RWPE2 (cell line): ENCODE measurements at regions not wholly inside any gene's neighbourhood (a gene's known extent, or its start where the extent isn't known, plus 50 kb on each side); places are given as distances from the start of the nearest gene placed in this dataset.
"Not testable (repeated sequence)": the region's sequence is repeated elsewhere in the genome, so short reads cannot be mapped to it uniquely, and the experiment has no call there.

Experiments
- ATAC-seq: fragments of 200-7000 bp; cut with Tn5 transposase; 3 replicates; pipeline ENCODE4 v1.9.1; 2021; ENCODE audit warnings: low read depth
- DNase-seq: peaks from one replicate; pipeline ENCODE4 v3.0.0-alpha.2; 2020; ENCODE audit warnings: low spot score
- H3K27ac ChIP-seq: fragments of 450-650 bp; 2 replicates; pipeline ENCODE4 v1.5.1; 2017; ENCODE audit warnings: mild to moderate bottlenecking; ENCODE audit not compliant: poor library complexity, severe bottlenecking
- H3K27me3 ChIP-seq: fragments of 250-450 bp; sonication (Bioruptor Pico); 2 replicates; pipeline ENCODE4 v1.5.1; 2021; ENCODE audit warnings: mild to moderate bottlenecking, moderate library complexity; ENCODE audit not compliant: insufficient read depth, poor library complexity, severe bottlenecking
- H3K36me3 ChIP-seq: fragments of 250-450 bp; sonication (Bioruptor Pico); 2 replicates; pipeline ENCODE4 v1.5.1; 2020; ENCODE audit warnings: low read depth, mild to moderate bottlenecking, moderate library complexity
- H3K4me1 ChIP-seq: fragments of 250-450 bp; sonication (Bioruptor Pico); 2 replicates; pipeline ENCODE4 v1.5.1; 2021; ENCODE audit warnings: mild to moderate bottlenecking, moderate library complexity; ENCODE audit not compliant: insufficient read depth, poor library complexity, severe bottlenecking
- H3K4me3 ChIP-seq: fragments of 250-450 bp; sonication (Bioruptor Pico); 2 replicates; pipeline ENCODE4 v1.5.1; 2021; ENCODE audit warnings: mild to moderate bottlenecking, moderate library complexity; ENCODE audit not compliant: severe bottlenecking
- H3K9me3 ChIP-seq: fragments of 250-450 bp; sonication (Bioruptor Pico); 2 replicates; pipeline ENCODE4 v1.5.1; 2021; ENCODE audit warnings: mild to moderate bottlenecking, moderate library complexity; ENCODE audit not compliant: severe bottlenecking
- CTCF ChIP-seq: fragments of 450-650 bp; IDR thresholded peaks from one replicate; pipeline ENCODE4 v1.5.1; 2017; ENCODE audit warnings: mild to moderate bottlenecking, moderate library complexity; ENCODE audit not compliant: poor library complexity, severe bottlenecking

GRCh38 chr6:168186438-168186837, 107.4 kb upstream of the FRMD1 start:
- DNase-seq (no peak), ATAC-seq (no peak)
- no peaks in the 10 kb centered on the region for H3K9me3 ChIP-seq
- H3K36me3 ChIP-seq: no peaks in the 10 kb centered on the region
- H3K4me3 ChIP-seq: no peak overlapping the region
- no peaks in the 10 kb centered on the region for H3K4me1 ChIP-seq
- no peak overlapping the region for H3K27ac ChIP-seq
- TF ChIP-seq CTCF: no peak
- no peaks in the 10 kb centered on the region for H3K27me3 ChIP-seq

- H3K27me3 ChIP-seq, H3K9me3 ChIP-seq, DNase-seq: not testable (repeated sequence)
Measured at GRCh38 chr6:168186018-168186417, 107.0 kb upstream of the FRMD1 start.

GRCh38 chr6:168184701-168185100, 105.7 kb upstream of the FRMD1 start:
- H3K27me3 ChIP-seq: no peaks in the 10 kb centered on the region
- ATAC-seq: no peak
- no peaks in the 10 kb centered on the region for H3K9me3 ChIP-seq
- no peak for DNase-seq
- H3K4me3 ChIP-seq: no peak overlapping the region
- no peaks in the 10 kb centered on the region for H3K4me1 ChIP-seq
- no peaks in the 10 kb centered on the region for H3K36me3 ChIP-seq
- no peak overlapping the region for H3K27ac ChIP-seq
- no peak for TF ChIP-seq CTCF

More at GRCh38 chr6:168186018-168186417, 107.0 kb upstream of the FRMD1 start:
- not testable (repeated sequence) for ATAC-seq, H3K4me1 ChIP-seq, H3K27ac ChIP-seq, H3K36me3 ChIP-seq, H3K4me3 ChIP-seq

GRCh38 chr6:168183613-168183970, 104.6 kb upstream of the FRMD1 start:
- no peak for DNase-seq
- no peaks in the 10 kb centered on the region for H3K36me3 ChIP-seq
- no peaks in the 10 kb centered on the region for H3K9me3 ChIP-seq
- H3K27me3 ChIP-seq: no peaks in the 10 kb centered on the region
- no peak for ATAC-seq
- H3K4me1 ChIP-seq: no peaks in the 10 kb centered on the region
- no peak overlapping the region for H3K27ac ChIP-seq
- no peak overlapping the region for H3K4me3 ChIP-seq
- TF ChIP-seq CTCF: no peak

GRCh38 chr6:168182908-168183612, 104.0 kb upstream of the FRMD1 start:
- no peak overlapping the region for H3K27ac ChIP-seq
- H3K36me3 ChIP-seq: no peaks in the 10 kb centered on the region
- TF ChIP-seq CTCF: no peak
- no peak overlapping the region for H3K4me3 ChIP-seq
- H3K4me1 ChIP-seq: no peaks in the 10 kb centered on the region
- no peak for DNase-seq
- H3K27me3 ChIP-seq: no peaks in the 10 kb centered on the region
- no peak for ATAC-seq
- no peaks in the 10 kb centered on the region for H3K9me3 ChIP-seq
